Tibial nerve (tissue), 4 donors: ENCODE measurements at regions not wholly inside any gene's neighbourhood (a gene's known extent, or its start where the extent isn't known, plus 50 kb on each side); places are given as distances from the start of the nearest gene placed in this dataset.

Experiments used
- DNase-seq, 2 donors: peaks; one replicate each; pipeline ENCODE4 v3.0.0-alpha.2; 2019; ENCODE audit warnings: low spot score in 2 of 2
- H3K27ac ChIP-seq, 4 donors: fragments of 200-600 bp; sonication (generic) in 3 of 4; one replicate each; pipeline ENCODE4 v1.5.1; 2017 to 2019; ENCODE audit warnings: mild to moderate bottlenecking in 1 of 4
- H3K27me3 ChIP-seq, 2 donors: fragments of 200-600 bp; sonication (generic) in 1 of 2; one replicate each; pipeline versions ENCODE4 v1.5.1 to v1.6.0; 2017 to 2019
- H3K36me3 ChIP-seq, 3 donors: fragments of 200-600 bp; sonication (generic); one replicate each; pipeline ENCODE4 v1.5.1; 2018 to 2019
- H3K4me1 ChIP-seq, 4 donors: fragments of 200-600 bp; sonication (generic) in 3 of 4; one replicate each; pipeline ENCODE4 v1.5.1; 2017 to 2019
- H3K4me3 ChIP-seq, 4 donors: fragments of 200-600 bp; sonication (generic) in 3 of 4; one replicate each; pipeline ENCODE4 v1.5.1; 2017 to 2019; ENCODE audit warnings: mild to moderate bottlenecking in 1 of 4, moderate library complexity in 1 of 4
- H3K9me3 ChIP-seq, 4 donors: fragments of 200-600 bp; sonication (generic) in 3 of 4; one replicate each; pipeline ENCODE4 v1.5.1; 2017 to 2019
- CTCF ChIP-seq, 5 experiments: fragments of 200-600 bp in 3 of 5; fragments of 450-650 bp in 2 of 5; sonication (generic) in 3 of 5; IDR thresholded peaks; one replicate each; pipeline ENCODE4 v1.5.1; 2016 to 2019; ENCODE audit warnings: antibody characterized with exemption in 5 of 5, mild to moderate bottlenecking in 3 of 5, moderate library complexity in 2 of 5
- EP300 ChIP-seq, 2 donors: sonication (generic); formaldehyde crosslinking; IDR thresholded peaks; one replicate each; pipeline ENCODE4 v1.6.1; 2017; ENCODE audit warnings: antibody characterized with exemption in 2 of 2, mild to moderate bottlenecking in 1 of 2
- POLR2A ChIP-seq, 2 donors: fragments of 450-650 bp; IDR thresholded peaks; one replicate each; pipeline ENCODE4 v1.6.1; 2017; ENCODE audit warnings: antibody characterized with exemption in 2 of 2, mild to moderate bottlenecking in 2 of 2, moderate library complexity in 2 of 2
- WGBS, 2 donors: methylation state at CpG; one replicate each; pipeline ENCODE4 v1.1.5; 2018; 5-methylcytosine and 5-hydroxymethylcytosine counted together

DNA sequence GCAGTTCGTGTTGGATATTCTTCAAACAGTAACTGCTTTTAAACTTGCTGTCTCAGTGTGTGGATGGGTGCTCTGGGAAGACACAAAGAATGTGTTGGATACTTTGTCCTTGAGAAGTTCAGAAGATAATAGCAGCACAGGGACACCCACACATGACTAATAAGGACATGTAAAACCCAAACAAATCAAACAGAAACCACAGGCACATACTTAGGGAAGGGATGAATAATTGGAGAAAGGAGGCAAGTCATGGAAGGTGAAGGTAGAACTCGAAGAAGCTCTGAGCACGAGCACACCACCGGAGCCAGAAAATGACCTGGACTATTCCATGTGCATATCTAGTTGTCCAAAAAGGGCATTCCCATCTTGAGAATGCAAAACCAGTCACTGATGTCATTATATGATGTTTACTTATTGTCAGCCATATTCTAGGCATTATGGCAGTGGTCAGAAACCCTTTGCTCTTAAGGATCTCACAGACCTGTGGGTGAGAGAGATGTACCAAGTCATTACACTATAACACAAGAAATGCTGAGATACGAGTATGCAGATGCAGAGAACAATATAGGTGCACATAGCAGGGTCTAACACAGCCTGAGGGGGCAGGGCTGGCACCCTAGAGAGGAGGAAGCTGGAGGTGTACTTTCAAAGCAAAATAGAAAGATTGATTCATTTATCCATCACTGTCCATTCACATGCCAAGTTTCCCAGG lies 152.9 kb downstream of the PIK3R1 start:
- H3K4me1 ChIP-seq = no peaks in the 10 kb centered on the region
- TF ChIP-seq POLR2A (IDR thresholded peaks at IDR 0.05) (no peak), EP300 (IDR thresholded peaks at IDR 0.05) (no peak), CTCF (IDR thresholded peaks at IDR 0.05) (no peak)
- no peaks in the 10 kb centered on the region for H3K27me3 ChIP-seq
- H3K36me3 ChIP-seq = no peaks in the 10 kb centered on the region
- no peak overlapping the region for H3K4me3 ChIP-seq
- H3K9me3 ChIP-seq = peaks cover 0 to under 1% (median 0%) of the 10 kb centered on the region in 4 donors
- no peak for DNase-seq
- no peak overlapping the region for H3K27ac ChIP-seq
- 86% methylated on average over 5 of the region's 5 CpGs for WGBS, 2 donors

- H3K36me3 ChIP-seq = no peaks in the 10 kb centered on the region
- WGBS, 2 donors = 71 to 77% methylated on average over 1 of the region's 1 CpG
- H3K27me3 ChIP-seq = no peaks in the 10 kb centered on the region
- no peak overlapping the region for H3K27ac ChIP-seq
- no peaks in the 10 kb centered on the region for H3K4me1 ChIP-seq
- H3K9me3 ChIP-seq = no peaks in the 10 kb centered on the region
- H3K4me3 ChIP-seq = no peak overlapping the region
- DNase-seq = no peak
- TF ChIP-seq EP300 (IDR thresholded peaks at IDR 0.05) (no peak), POLR2A (IDR thresholded peaks at IDR 0.05) (no peak), CTCF (IDR thresholded peaks at IDR 0.05) (no peak)
These were observed 153.4 kb downstream of the PIK3R1 start for GRCh38 chr5:68369023-68369359.

- WGBS, 2 donors = 46 to 56% methylated on average over 7 of the region's 7 CpGs
- no peak overlapping the region for H3K27ac ChIP-seq
- no peak for DNase-seq
- TF ChIP-seq CTCF (IDR thresholded peaks at IDR 0.05) (no peak), POLR2A (IDR thresholded peaks at IDR 0.05) (no peak), EP300 (IDR thresholded peaks at IDR 0.05) (no peak)
- H3K27me3 ChIP-seq = no peaks in the 10 kb centered on the region
- no peaks in the 10 kb centered on the region for H3K4me1 ChIP-seq
- no peak overlapping the region for H3K4me3 ChIP-seq
- H3K36me3 ChIP-seq = no peaks in the 10 kb centered on the region
- H3K9me3 ChIP-seq = no peaks in the 10 kb centered on the region
These were observed 154.0 kb downstream of the PIK3R1 start for GRCh38 chr5:68369457-68370125.

DNA sequence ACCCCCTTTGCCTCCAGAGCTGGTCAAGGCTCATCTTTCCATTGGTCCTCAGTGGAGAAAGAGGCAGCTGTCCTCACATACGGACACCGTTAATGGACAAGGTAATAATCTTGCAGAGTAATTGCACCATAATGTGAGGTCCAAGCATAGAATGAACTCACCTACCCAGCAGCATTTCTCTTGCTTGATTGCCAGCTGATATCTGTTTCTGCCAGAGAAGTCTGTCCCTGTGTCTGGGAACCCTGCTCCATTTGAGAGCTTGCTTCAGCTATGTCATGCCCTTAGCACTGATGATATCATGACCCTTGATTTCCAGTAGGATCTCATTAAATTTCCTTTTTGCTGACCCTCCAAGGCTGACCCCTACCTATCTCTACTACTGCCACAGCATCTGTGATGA lies 154.6 kb downstream of the PIK3R1 start:
- Histone ChIP-seq H3K27me3 (no peaks in the 10 kb centered on the region), H3K27ac (no peak overlapping the region), H3K36me3 (no peaks in the 10 kb centered on the region), H3K4me3 (no peak overlapping the region), H3K4me1 (no peaks in the 10 kb centered on the region), H3K9me3 (no peaks in the 10 kb centered on the region)
- TF ChIP-seq EP300 (IDR thresholded peaks at IDR 0.05) (no peak), POLR2A (IDR thresholded peaks at IDR 0.05) (no peak), CTCF (IDR thresholded peaks at IDR 0.05) (no peak)
- no peak for DNase-seq
- 96 to 97% methylated on average over 2 of the region's 2 CpGs for whole genome bisulfite sequencing, 2 donors

GRCh38 chr5:68371607-68372006 lies 156.1 kb downstream of the PIK3R1 start:
- no peak for DNase-seq
- no peaks in the 10 kb centered on the region for H3K4me1 ChIP-seq
- TF ChIP-seq POLR2A (IDR thresholded peaks at IDR 0.05) (no peak), CTCF (IDR thresholded peaks at IDR 0.05) (no peak), EP300 (IDR thresholded peaks at IDR 0.05) (no peak)
- no peaks in the 10 kb centered on the region for H3K36me3 ChIP-seq
- no peaks in the 10 kb centered on the region for H3K27me3 ChIP-seq
- 42 to 43% methylated on average over 2 of the region's 2 CpGs for WGBS, 2 donors
- no peaks in the 10 kb centered on the region for H3K9me3 ChIP-seq
- no peak overlapping the region for H3K27ac ChIP-seq
- H3K4me3 ChIP-seq = no peak overlapping the region
